ENCODE measurements at regions not wholly inside any gene's neighbourhood (a gene's known extent, or its start where the extent isn't known, plus 50 kb on each side); places are given as distances from the start of the nearest gene placed in this dataset.

- H3K4me3 ChIP-seq (ENCODE audit: low read depth, low read length) = no peak overlapping the region
- peak; percentile 72 for DNase-seq (ENCODE audit: low read depth)
Measured at GRCh38 chr1:170307426-170307825, 161.7 kb downstream of the NTMT2 start.

- no peak overlapping the region for H3K4me3 ChIP-seq (ENCODE audit: low read depth, low read length)
- peak; percentile 96 for DNase-seq (ENCODE audit: low read depth)
Measured at GRCh38 chr1:170309389-170310013, 163.7 kb downstream of the NTMT2 start.

GRCh38 chr1:170310014-170310405 lies 164.3 kb downstream of the NTMT2 start:
- no peak for DNase-seq (ENCODE audit: low read depth)
- H3K4me3 ChIP-seq (ENCODE audit: low read depth, low read length) = no peak overlapping the region

GRCh38 chr1:170310951-170311350 lies 165.2 kb downstream of the NTMT2 start:
- no peak for DNase-seq (ENCODE audit: low read depth)
- H3K4me3 ChIP-seq (ENCODE audit: low read depth, low read length) = no peak overlapping the region

GRCh38 chr1:170313306-170313705 lies 167.5 kb downstream of the NTMT2 start:
- H3K4me3 ChIP-seq (ENCODE audit: low read depth, low read length) = no peak overlapping the region
- DNase-seq (ENCODE audit: low read depth) = no peak

- H3K4me3 ChIP-seq (ENCODE audit: low read depth, low read length) = no peak overlapping the region
- no peak for DNase-seq (ENCODE audit: low read depth)
Measured at GRCh38 chr1:170316270-170316669, 170.5 kb downstream of the NTMT2 start.

GRCh38 chr1:170318141-170318540 lies 172.4 kb downstream of the NTMT2 start:
- no peak overlapping the region for H3K4me3 ChIP-seq (ENCODE audit: low read depth, low read length)
- DNase-seq (ENCODE audit: low read depth) = no peak

GRCh38 chr1:170318736-170319135 lies 173.0 kb downstream of the NTMT2 start:
- H3K4me3 ChIP-seq (ENCODE audit: low read depth, low read length) = no peak overlapping the region
- no peak for DNase-seq (ENCODE audit: low read depth)

- DNase-seq (ENCODE audit: low read depth) = no peak
- no peak overlapping the region for H3K4me3 ChIP-seq (ENCODE audit: low read depth, low read length)
Measured at GRCh38 chr1:170321113-170321512, 175.4 kb downstream of the NTMT2 start.

- H3K4me3 ChIP-seq (ENCODE audit: low read depth, low read length) = no peak overlapping the region
- DNase-seq (ENCODE audit: low read depth) = no peak
Measured at GRCh38 chr1:170326186-170326585, 180.4 kb downstream of the NTMT2 start.

- no peak overlapping the region for H3K4me3 ChIP-seq (ENCODE audit: low read depth, low read length)
- DNase-seq (ENCODE audit: low read depth) = no peak
Measured at GRCh38 chr1:170332801-170333200, 187.0 kb downstream of the NTMT2 start.

GRCh38 chr1:170337413-170337994 lies 191.7 kb downstream of the NTMT2 start:
- no peak overlapping the region for H3K4me3 ChIP-seq (ENCODE audit: low read depth, low read length)
- no peak for DNase-seq (ENCODE audit: low read depth)

- H3K4me3 ChIP-seq (ENCODE audit: low read depth, low read length) = no peak overlapping the region
- DNase-seq (ENCODE audit: low read depth) = no peak
Measured at GRCh38 chr1:170339534-170339933, 192.4 kb upstream of the GORAB start.

- no peak for DNase-seq (ENCODE audit: low read depth)
Measured at GRCh38 chr1:170340308-170340707, 191.7 kb upstream of the GORAB start.

GRCh38 chr1:170351366-170351946 lies 180.5 kb upstream of the GORAB start:
- no peak overlapping the region for H3K4me3 ChIP-seq (ENCODE audit: low read depth, low read length)
- no peak for DNase-seq (ENCODE audit: low read depth)

More at GRCh38 chr1:170340308-170340707, 191.7 kb upstream of the GORAB start:
- no peak overlapping the region for H3K4me3 ChIP-seq (ENCODE audit: low read depth, low read length)

GRCh38 chr1:170354246-170354645 lies 177.7 kb upstream of the GORAB start:
- no peak overlapping the region for H3K4me3 ChIP-seq (ENCODE audit: low read depth, low read length)
- no peak for DNase-seq (ENCODE audit: low read depth)

- no peak for DNase-seq (ENCODE audit: low read depth)
- no peak overlapping the region for H3K4me3 ChIP-seq (ENCODE audit: low read depth, low read length)
Measured at GRCh38 chr1:170354690-170355089, 177.3 kb upstream of the GORAB start.

GRCh38 chr1:170355267-170355801 lies 176.6 kb upstream of the GORAB start:
- peak; percentile 12 for DNase-seq (ENCODE audit: low read depth)
- no peak overlapping the region for H3K4me3 ChIP-seq (ENCODE audit: low read depth, low read length)

- no peak overlapping the region for H3K4me3 ChIP-seq (ENCODE audit: low read depth, low read length)
- no peak for DNase-seq (ENCODE audit: low read depth)
Measured at GRCh38 chr1:170356585-170356984, 175.4 kb upstream of the GORAB start.

- DNase-seq (ENCODE audit: low read depth) = no peak
- no peak overlapping the region for H3K4me3 ChIP-seq (ENCODE audit: low read depth, low read length)
Measured at GRCh38 chr1:170357750-170358149, 174.2 kb upstream of the GORAB start.

GRCh38 chr1:170360601-170361000 lies 171.4 kb upstream of the GORAB start:
- DNase-seq (ENCODE audit: low read depth) = no peak
- no peak overlapping the region for H3K4me3 ChIP-seq (ENCODE audit: low read depth, low read length)

All from skeletal muscle cell (primary cell).